GM18520 (cell line): ENCODE measurements at regions not wholly inside any gene's neighbourhood (a gene's known extent, or its start where the extent isn't known, plus 50 kb on each side); places are given as distances from the start of the nearest gene placed in this dataset.

ENCODE experiments used
- ATAC-seq: cut with Tn5 transposase; IDR thresholded peaks from one replicate; pipeline ENCODE4 v1.9.1; 2021; ENCODE audit not compliant: unreplicated experiment

- ATAC-seq, result no peak
Observed at GRCh38 chr5:2388571-2388970, 362.9 kb downstream of the IRX2 start.

DNA sequence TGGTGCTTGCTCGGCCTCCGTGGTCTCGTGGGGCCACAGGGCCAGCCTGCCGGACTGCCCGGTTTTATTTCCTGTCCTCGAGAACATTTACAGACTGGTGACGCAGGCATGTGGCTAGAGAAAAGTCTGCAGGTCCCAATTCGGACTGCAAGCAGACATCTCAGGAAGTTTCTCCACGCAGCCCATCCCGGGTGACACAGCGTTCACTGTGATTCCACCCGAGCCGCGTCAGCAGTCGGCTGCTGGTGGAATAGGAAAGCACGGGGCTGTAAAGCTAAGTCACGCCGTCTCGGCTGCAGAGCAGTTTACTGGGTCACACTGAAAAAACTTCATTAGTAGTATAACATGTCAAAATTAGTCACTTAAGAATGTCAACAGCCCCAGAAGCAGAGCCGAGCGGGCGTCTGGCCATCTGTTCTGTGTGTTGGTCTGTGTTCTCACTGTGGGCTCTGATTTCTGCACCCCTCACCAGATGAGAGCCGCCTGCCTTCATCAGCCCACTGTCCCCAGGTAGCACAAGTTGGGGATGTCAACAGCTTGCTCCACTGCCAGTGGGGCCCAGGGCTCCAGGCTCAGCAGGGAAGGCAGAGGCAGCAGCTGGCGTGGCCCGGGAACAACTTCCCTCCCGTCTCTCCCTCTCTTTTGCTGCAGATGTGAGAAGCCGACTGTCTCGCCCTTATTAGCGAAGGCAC is 363.7 kb downstream of the IRX2 start:
- ATAC-seq, result no peak

- ATAC-seq, result no peak
Observed at GRCh38 chr5:2387250-2387633, 364.2 kb downstream of the IRX2 start.

DNA sequence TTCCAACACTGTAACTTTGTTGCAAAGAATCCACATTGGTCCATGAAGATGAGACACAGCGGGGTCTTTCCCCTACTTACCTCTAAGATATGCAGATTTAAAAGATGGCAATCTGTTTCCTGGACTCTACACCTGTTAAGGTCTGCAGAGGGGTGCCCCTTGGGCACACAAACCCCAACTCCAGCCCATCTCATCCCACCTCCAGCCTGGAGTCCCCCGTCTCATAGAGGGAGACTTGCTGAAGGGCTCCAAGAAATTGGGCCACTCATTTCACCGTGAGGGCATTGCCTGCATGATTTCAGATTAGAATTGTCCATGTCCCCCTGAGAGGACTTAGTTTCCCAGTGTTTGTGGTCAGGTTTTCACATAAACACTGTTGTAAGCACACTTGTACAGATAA is 365.7 kb downstream of the IRX2 start:
- no peak for ATAC-seq

GRCh38 chr5:2383698-2384065 is 367.8 kb downstream of the IRX2 start:
- ATAC-seq, result no peak

- ATAC-seq, result no peak
Observed at GRCh38 chr5:2382776-2383697, 368.4 kb downstream of the IRX2 start.

- ATAC-seq, result no peak
Observed at GRCh38 chr5:2381861-2382260, 369.6 kb downstream of the IRX2 start.

DNA sequence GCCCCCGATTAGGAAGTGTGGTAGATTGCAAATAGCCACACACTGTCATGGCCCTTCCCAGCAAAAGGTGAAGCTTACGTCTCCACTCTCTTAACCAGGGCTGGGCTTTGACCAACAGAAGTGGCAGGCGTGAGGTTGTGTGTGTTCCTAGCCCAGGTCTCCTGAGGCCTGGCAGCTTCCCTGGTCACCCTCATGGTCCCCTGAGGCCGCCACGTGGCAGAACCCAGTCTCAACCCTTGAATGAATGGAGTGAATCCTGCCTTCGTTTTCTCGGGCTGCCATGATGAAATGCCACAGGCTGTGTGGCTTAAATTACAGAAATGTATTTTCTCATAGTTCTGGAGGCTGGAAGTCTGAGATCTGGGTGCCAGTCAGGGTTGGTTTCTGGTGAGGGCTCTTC is 370.4 kb downstream of the IRX2 start:
- ATAC-seq, result no peak

DNA sequence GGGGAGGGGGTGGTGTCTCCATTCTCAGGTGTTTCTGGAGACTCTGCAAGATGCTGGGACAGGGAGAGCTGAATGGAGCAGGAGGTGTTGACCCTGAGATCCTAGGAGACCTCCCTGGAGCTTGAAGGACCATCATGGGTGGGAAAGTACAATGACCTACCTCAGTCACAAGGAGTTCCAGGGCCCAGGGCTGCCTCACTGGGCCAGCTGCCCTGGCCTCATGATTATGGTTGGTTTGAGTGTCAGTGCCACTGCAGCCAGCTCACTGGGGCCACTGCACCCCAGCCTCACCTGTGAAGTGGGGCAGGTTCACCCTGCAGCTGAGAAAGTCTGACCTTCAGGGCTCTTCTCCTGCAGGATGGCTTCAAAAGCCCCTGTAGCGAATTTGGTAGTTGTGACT is 372.5 kb downstream of the IRX2 start:
- ATAC-seq, result no peak

DNA sequence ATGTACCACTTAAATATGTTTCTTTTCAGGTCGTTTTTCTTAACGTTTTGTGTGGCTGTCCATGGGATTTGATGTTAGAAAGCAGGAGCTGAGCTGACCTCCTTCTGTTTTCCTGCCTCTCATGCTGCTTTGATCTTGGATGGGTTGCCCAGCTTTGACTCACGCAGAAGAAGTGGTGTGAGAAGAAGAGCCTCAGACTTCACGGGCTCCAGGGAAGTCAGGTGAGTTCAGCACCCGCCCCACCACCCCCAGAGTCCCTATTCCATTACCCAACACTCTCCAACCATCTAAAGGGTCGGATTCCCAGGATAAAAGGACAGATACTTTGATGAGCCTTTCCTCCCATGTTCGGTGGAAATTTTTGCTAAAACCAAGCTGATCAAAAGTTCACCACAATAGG is 373.4 kb downstream of the IRX2 start:
- ATAC-seq, result no peak

DNA sequence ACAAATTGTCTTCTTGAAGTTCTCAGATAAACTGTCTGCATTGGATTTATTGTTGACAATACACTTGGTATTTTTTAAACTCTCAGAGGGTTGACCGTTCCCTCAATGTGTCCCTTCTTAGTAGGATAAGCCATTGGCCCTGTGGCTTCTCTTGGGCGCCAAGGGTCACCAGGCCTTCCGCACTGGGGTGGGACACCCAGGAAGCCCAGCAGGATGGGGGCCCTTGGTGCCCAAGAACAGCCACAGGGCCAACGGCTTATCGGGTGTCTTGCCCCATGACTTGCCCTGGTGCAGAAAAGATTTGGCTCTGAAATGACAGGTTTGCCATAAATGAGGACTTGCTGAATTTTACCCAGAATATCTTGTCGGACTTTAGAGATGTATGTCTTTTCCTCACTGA is 375.0 kb downstream of the IRX2 start:
- no peak for ATAC-seq

- ATAC-seq, result no peak
Observed at GRCh38 chr5:2375757-2376250, 375.7 kb downstream of the IRX2 start.

GRCh38 chr5:2375291-2375690 is 376.2 kb downstream of the IRX2 start:
- ATAC-seq, result no peak

- ATAC-seq, result no peak
Observed at GRCh38 chr5:2374703-2375102, 376.8 kb downstream of the IRX2 start.

GRCh38 chr5:2373631-2374030 is 377.8 kb downstream of the IRX2 start:
- no peak for ATAC-seq

DNA sequence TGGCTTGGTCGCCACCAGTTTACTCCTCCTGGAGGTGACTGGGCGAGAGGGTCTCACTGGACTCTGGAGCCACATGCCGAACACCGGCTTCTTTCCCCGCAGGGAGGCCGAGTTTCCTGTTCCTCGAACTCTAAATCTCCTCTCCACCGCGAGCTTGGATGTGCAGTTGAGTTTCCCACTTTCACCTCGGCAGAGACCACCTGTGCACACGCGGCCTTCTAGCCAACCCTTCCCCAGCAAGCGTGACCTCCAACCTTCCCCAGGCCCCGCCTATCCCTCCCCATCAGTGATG is 380.1 kb downstream of the IRX2 start:
- no peak for ATAC-seq

DNA sequence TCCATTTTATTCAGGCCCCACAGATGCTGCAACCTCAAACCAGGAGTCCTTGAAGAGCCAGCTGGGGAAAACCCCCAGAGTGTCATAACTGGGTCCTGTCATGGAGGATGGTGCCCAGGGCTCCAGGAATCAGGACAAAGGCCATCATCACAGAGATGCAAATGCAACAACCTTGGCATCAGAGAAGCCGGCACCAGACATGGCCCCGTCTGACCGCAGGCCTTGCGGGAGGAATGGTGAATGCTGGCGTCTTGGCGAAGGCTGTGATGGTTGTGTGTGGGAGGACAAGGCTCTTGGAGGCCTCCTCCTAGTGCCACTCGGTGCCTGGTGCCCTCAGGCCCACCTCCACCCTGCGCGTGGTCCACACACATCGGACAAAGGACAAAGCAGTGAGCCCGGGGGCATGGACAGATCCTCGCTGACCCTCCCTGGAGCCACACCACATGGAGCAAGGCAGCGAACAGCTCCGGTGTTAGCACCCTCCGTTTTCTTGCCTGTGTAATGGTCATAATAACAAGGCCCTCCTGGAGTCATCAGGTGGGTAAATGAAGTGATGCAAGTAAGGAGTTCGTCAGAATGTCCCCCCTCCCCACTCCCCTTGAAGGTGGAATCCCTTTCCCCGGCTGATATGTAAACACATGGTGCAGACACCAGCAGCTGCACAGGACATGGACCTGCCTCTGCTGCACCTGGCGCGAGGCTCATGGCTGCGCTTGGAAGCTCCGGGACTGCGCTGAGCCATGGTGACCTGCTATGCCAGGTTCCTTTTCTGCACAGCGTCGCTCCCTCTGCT is 380.7 kb downstream of the IRX2 start:
- no peak for ATAC-seq

GRCh38 chr5:2369178-2369577 is 382.3 kb downstream of the IRX2 start:
- ATAC-seq, result no peak

GRCh38 chr5:2366816-2367215 is 384.7 kb downstream of the IRX2 start:
- no peak for ATAC-seq

DNA sequence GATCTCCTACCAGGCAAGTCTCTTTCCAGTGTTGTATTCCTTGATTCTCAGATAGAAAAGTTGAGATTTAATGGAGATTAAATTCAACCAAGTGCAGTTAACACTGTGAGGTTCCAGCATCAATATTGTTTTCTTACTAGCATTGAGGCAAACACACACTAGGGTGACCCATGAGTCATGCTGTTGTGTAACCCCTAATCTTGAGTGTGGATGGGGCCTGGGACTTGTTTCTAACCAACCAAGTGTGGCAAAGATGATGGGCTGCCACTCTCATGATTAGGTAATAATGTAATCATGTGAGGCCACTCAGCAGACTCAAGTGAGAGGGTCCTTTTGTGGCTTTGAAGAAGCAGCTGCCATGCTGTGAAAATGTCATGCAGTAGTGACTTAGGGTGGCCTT is 394.2 kb downstream of the IRX2 start:
- no peak for ATAC-seq

DNA sequence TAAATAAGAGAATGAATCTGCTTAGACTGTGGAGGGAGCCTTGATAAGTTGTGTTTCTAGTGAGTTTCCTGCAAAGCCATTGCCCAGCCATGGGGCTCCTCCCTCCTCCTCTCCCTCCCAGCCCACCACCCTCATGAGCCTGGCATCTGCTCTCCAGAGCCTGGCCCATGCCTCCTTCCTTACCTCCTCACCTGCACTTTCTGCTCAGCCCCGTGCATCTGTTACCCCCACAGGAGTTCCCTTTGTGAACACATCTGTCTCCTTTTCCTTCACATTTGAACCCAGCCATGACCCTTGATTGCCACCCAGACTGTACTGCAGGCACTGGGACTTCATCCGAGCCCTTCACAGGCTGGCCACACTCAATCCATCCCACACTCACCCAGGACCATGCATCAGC is 395.6 kb downstream of the IRX2 start:
- no peak for ATAC-seq
